Astrocyte (in vitro differentiated cells and primary cell): ENCODE measurements at regions not wholly inside any gene's neighbourhood (a gene's known extent, or its start where the extent isn't known, plus 50 kb on each side); places are given as distances from the start of the nearest gene placed in this dataset.

Experiments used
- DNase-seq: peaks from one replicate; pipeline ENCODE4 v3.0.0-alpha.2; 2010; ENCODE audit warnings: low read depth
- FAIRE-seq: peaks from 2 replicates; lab custom pipeline; 2011; peaks lifted over from hg19 to GRCh38; lab: Jason Lieb, UNC
- H2AFZ ChIP-seq: 2 replicates; pipeline ENCODE4 v1.6.0; 2012; ENCODE audit warnings: low read depth, low read length, inconsistent platforms
- H3K27ac ChIP-seq: 2 replicates; pipeline ENCODE4 v1.5.1; 2011; ENCODE audit warnings: low read depth, low read length, inconsistent platforms
- H3K27me3 ChIP-seq: 2 replicates; pipeline ENCODE4 v1.6.0; 2011; ENCODE audit warnings: low read length, inconsistent platforms; ENCODE audit not compliant: insufficient read depth
- H3K36me3 ChIP-seq: 2 replicates; pipeline ENCODE4 v1.5.1; 2011; ENCODE audit warnings: low read length, inconsistent platforms; ENCODE audit not compliant: insufficient read depth
- H3K4me1 ChIP-seq: 2 replicates; pipeline ENCODE4 v1.5.1; 2011; ENCODE audit warnings: low read length, inconsistent platforms; ENCODE audit not compliant: insufficient read depth
- H3K4me2 ChIP-seq: 2 replicates; pipeline ENCODE4 v1.6.0; 2012; ENCODE audit warnings: low read length, inconsistent platforms
- H3K4me3 ChIP-seq: 2 replicates; pipeline ENCODE4 v1.5.1; 2011; ENCODE audit warnings: low read depth, mild to moderate bottlenecking, low read length, inconsistent platforms; ENCODE audit not compliant: insufficient read depth
- H3K79me2 ChIP-seq: 2 replicates; pipeline ENCODE4 v1.6.0; 2012; ENCODE audit warnings: mild to moderate bottlenecking, low read length, inconsistent platforms; ENCODE audit not compliant: insufficient read depth
- H3K9ac ChIP-seq: 2 replicates; pipeline ENCODE4 v1.6.0; 2012; ENCODE audit warnings: mild to moderate bottlenecking, low read length, inconsistent platforms
- H3K9me3 ChIP-seq: 2 replicates; pipeline ENCODE4 v1.5.1; 2012; ENCODE audit warnings: low read depth, mild to moderate bottlenecking, low read length, inconsistent platforms; ENCODE audit not compliant: insufficient read depth
- H4K20me1 ChIP-seq: 2 replicates; pipeline ENCODE4 v1.6.0; 2012; ENCODE audit warnings: low read length, inconsistent platforms; ENCODE audit not compliant: insufficient read depth
- H3K27ac Mint-ChIP-seq: one replicate; pipeline ENCODE4 v1.8.0; 2021; ENCODE audit warnings: mild to moderate bottlenecking, mixed read lengths; ENCODE audit not compliant: unreplicated experiment
- H3K27me3 Mint-ChIP-seq: one replicate; pipeline ENCODE4 v1.8.0; 2021; ENCODE audit warnings: low read depth, mixed read lengths; ENCODE audit not compliant: unreplicated experiment
- H3K36me3 Mint-ChIP-seq: one replicate; pipeline ENCODE4 v1.8.0; 2021; ENCODE audit warnings: low read depth, mixed read lengths; ENCODE audit not compliant: unreplicated experiment
- H3K4me1 Mint-ChIP-seq: one replicate; pipeline ENCODE4 v1.8.0; 2021; ENCODE audit warnings: low read depth, mixed read lengths; ENCODE audit not compliant: unreplicated experiment
- H3K4me3 Mint-ChIP-seq: one replicate; pipeline ENCODE4 v1.8.0; 2021; ENCODE audit warnings: mild to moderate bottlenecking, moderate library complexity, mixed read lengths; ENCODE audit not compliant: unreplicated experiment
- H3K9me3 Mint-ChIP-seq: one replicate; pipeline ENCODE4 v1.8.0; 2021; ENCODE audit warnings: mild to moderate bottlenecking, mixed read lengths; ENCODE audit not compliant: unreplicated experiment
- EZH2 ChIP-seq: IDR thresholded peaks from 2 replicates; pipeline ENCODE4 v1.6.1; 2012; ENCODE audit warnings: mild to moderate bottlenecking, low read length, inconsistent platforms; ENCODE audit not compliant: insufficient read depth
- TF ChIP-seq, protein P1 (sequence below): IDR thresholded peaks from 2 replicates; pipeline ENCODE4 v1.5.1; 2011; ENCODE audit warnings: low read depth, mild to moderate bottlenecking, inconsistent platforms, low read length, moderate library complexity; ENCODE audit not compliant: insufficient read depth

DNA sequence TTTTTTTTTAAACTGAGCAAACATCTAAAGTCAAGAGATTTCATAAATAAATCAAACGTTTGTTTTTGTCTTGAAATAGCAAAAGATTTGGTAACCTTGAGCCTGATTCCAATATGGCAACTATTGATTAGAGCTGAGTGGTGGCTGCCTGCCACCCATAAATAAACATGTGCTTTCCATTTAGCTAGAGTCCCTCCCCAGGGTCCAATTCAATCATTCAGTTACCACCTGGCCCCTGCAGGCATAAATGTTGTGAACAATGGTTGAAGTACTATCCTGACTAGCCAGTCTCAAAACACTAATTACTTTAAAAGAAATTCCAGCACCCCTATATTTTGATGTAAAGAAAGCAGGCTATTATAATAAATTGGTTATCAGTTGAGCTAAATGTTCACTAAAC is 129.7 kb upstream of the GRIP1 start:
- Mint-ChIP-seq H3K27ac (no peak overlapping the region), H3K27me3 (no peaks in the 10 kb centered on the region)
- no peak overlapping the region for H2AFZ ChIP-seq

DNA sequence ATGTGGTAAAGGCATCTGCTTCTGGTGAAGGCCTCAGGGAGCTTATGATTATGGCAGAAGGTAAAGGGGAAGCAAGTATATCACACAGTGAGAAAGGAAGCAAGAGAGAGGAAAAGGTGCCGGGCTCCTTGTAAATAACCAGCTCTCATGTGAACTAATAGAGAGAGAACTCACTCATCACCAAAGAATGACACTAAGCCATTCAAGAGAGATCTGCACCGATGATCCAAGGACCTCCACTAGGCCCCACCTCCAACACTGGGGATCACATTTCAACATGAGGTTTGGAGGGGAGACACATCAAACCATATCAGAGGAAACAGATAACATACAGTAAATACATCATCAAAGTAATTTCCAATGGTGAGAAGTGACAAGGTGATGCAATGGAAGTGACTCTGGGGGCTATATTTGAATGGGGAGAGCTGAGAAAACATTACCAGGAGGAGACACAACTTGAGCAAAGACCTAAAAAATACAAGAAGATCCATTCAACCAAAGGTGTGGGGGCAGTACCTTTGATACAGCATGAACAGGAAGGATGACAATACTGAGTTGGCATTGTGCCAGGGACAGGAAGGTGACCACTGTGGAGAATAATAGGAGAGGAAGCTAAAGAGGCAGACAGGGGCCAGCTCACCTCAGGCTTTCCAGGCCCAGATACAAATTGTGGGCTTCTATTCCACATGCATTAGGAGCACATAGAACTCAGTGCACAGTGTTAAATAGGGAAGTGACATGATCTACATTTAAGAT is 134.4 kb upstream of the GRIP1 start:
- no peak overlapping the region for H3K4me2 ChIP-seq
- H2AFZ ChIP-seq = no peak overlapping the region
- no peak overlapping the region for H3K27ac Mint-ChIP-seq
- FAIRE-seq (no peak), DNase-seq (no peak)
- H3K9me3 Mint-ChIP-seq = no peaks in the 10 kb centered on the region
- no peaks in the 10 kb centered on the region for H3K79me2 ChIP-seq
- H3K9me3 ChIP-seq = no peaks in the 10 kb centered on the region
- no peaks in the 10 kb centered on the region for H3K36me3 ChIP-seq
- H3K27ac ChIP-seq = no peak overlapping the region
- H3K4me1 Mint-ChIP-seq = peaks cover 7% of the 10 kb centered on the region
- no peak for TF ChIP-seq EZH2
- TF ChIP-seq, protein P1, sequence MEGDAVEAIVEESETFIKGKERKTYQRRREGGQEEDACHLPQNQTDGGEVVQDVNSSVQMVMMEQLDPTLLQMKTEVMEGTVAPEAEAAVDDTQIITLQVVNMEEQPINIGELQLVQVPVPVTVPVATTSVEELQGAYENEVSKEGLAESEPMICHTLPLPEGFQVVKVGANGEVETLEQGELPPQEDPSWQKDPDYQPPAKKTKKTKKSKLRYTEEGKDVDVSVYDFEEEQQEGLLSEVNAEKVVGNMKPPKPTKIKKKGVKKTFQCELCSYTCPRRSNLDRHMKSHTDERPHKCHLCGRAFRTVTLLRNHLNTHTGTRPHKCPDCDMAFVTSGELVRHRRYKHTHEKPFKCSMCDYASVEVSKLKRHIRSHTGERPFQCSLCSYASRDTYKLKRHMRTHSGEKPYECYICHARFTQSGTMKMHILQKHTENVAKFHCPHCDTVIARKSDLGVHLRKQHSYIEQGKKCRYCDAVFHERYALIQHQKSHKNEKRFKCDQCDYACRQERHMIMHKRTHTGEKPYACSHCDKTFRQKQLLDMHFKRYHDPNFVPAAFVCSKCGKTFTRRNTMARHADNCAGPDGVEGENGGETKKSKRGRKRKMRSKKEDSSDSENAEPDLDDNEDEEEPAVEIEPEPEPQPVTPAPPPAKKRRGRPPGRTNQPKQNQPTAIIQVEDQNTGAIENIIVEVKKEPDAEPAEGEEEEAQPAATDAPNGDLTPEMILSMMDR = no peak
- no peaks in the 10 kb centered on the region for H3K27me3 ChIP-seq
- no peaks in the 10 kb centered on the region for H3K27me3 Mint-ChIP-seq
- no peaks in the 10 kb centered on the region for H4K20me1 ChIP-seq
- H3K4me3 Mint-ChIP-seq = no peak overlapping the region
- H3K4me1 ChIP-seq = no peaks in the 10 kb centered on the region
- no peak overlapping the region for H3K4me3 ChIP-seq
- no peak overlapping the region for H3K9ac ChIP-seq
- no peaks in the 10 kb centered on the region for H3K36me3 Mint-ChIP-seq

More for the DNA sequence above, 129.7 kb upstream of the GRIP1 start:
- Histone ChIP-seq H4K20me1 (no peaks in the 10 kb centered on the region), H3K27ac (no peak overlapping the region), H3K9me3 (no peaks in the 10 kb centered on the region), H3K4me3 (no peak overlapping the region), H3K9ac (no peak overlapping the region), H3K27me3 (peaks cover 3% of the 10 kb centered on the region), H3K36me3 (no peaks in the 10 kb centered on the region), H3K79me2 (no peaks in the 10 kb centered on the region), H3K4me2 (no peak overlapping the region), H3K4me1 (no peaks in the 10 kb centered on the region)
- Mint-ChIP-seq H3K36me3 (peaks cover 1% of the 10 kb centered on the region), H3K4me1 (peaks cover 11% of the 10 kb centered on the region), H3K4me3 (no peak overlapping the region), H3K9me3 (peaks cover 2% of the 10 kb centered on the region)
- FAIRE-seq = no peak
- DNase-seq = no peak
- no peak for TF ChIP-seq EZH2
- TF ChIP-seq, protein P1 = no peak

DNA sequence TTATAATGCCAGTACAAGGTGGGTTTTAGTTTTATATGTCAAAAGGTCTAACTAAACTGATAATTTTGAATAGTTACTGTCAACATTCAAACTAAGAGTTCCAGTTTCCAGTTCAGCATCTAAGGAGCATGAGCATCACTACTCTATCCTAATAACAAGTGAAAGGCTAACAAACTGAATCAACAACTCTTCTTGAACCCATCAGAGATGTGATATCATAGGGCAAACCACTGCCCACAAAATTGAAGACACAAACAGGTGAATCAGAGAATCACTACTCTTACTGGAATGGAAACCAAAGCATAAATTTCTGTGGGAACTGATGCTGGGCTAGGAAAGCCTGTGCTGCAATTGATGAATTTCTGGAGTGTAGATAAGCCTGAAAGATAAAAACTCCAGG is 140.7 kb upstream of the GRIP1 start:
- FAIRE-seq (no peak), DNase-seq (no peak)
- Mint-ChIP-seq H3K4me1 (peaks cover 14% of the 10 kb centered on the region), H3K27ac (no peak overlapping the region), H3K4me3 (no peak overlapping the region), H3K27me3 (no peaks in the 10 kb centered on the region), H3K9me3 (no peaks in the 10 kb centered on the region), H3K36me3 (no peaks in the 10 kb centered on the region)
- Histone ChIP-seq H3K36me3 (no peaks in the 10 kb centered on the region), H3K9ac (no peak overlapping the region), H3K27me3 (no peaks in the 10 kb centered on the region), H3K4me3 (no peak overlapping the region), H3K4me2 (no peak overlapping the region), H3K9me3 (no peaks in the 10 kb centered on the region), H3K27ac (no peak overlapping the region), H4K20me1 (no peaks in the 10 kb centered on the region), H3K4me1 (no peaks in the 10 kb centered on the region), H3K79me2 (no peaks in the 10 kb centered on the region), H2AFZ (no peak overlapping the region)
- TF ChIP-seq, protein P1 = no peak
- TF ChIP-seq EZH2 = no peak
